ENCODE measurements at regions not wholly inside any gene's neighbourhood (a gene's known extent, or its start where the extent isn't known, plus 50 kb on each side); places are given as distances from the start of the nearest gene placed in this dataset.

DNA sequence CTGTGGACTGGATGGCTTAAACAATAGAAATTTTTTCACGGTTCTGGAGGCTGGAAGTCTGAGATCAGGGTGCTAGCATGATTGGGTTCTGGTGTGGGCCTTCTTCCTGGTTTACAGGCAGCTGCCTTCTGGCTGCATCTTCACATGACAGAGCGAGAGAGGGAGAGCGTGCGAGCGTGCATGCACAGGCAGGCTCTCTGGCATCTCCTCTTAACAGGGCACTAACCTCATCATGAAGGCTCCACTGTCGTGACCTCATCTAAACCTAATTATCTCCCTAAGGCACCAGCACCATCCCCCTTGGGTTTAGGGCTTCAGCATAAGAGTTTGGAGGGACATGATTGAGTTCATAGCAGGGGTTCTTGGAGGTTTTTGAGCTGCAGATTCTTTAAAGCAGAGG lies 292.0 kb upstream of the C2CD4B start:
- DNase-seq (no peak), ATAC-seq (peak in 1 of 4 donors; percentile 25)
- Histone ChIP-seq H3K36me3 (no peaks in the 10 kb centered on the region), H3K27me3 (no peaks in the 10 kb centered on the region), H3K4me1 (peaks cover 3 to 58% (median 35%) of the 10 kb centered on the region in 12 donors), H3K27ac (peak overlapping the region in 11 of 12 donors; percentile 23 to 84 (median 79)), H3K4me3 (no peak overlapping the region), H3K9me3 (no peaks in the 10 kb centered on the region)
- WGBS, 4 donors, result 58 to 64% (median 59%) methylated on average over 6 of the region's 6 CpGs
- TF ChIP-seq POLR2A (IDR thresholded peaks at IDR 0.05), result no peak
- TF ChIP-seq, protein P1, sequence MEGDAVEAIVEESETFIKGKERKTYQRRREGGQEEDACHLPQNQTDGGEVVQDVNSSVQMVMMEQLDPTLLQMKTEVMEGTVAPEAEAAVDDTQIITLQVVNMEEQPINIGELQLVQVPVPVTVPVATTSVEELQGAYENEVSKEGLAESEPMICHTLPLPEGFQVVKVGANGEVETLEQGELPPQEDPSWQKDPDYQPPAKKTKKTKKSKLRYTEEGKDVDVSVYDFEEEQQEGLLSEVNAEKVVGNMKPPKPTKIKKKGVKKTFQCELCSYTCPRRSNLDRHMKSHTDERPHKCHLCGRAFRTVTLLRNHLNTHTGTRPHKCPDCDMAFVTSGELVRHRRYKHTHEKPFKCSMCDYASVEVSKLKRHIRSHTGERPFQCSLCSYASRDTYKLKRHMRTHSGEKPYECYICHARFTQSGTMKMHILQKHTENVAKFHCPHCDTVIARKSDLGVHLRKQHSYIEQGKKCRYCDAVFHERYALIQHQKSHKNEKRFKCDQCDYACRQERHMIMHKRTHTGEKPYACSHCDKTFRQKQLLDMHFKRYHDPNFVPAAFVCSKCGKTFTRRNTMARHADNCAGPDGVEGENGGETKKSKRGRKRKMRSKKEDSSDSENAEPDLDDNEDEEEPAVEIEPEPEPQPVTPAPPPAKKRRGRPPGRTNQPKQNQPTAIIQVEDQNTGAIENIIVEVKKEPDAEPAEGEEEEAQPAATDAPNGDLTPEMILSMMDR (IDR thresholded peaks at IDR 0.05), result no peak
- intact Hi-C loops (cut with DNase I), result loop anchor here in 5 of 10 donors (2.0 to 10.0 kb wide), 6 partner anchors 50 to 658 kb away; partner anchors contain the start of gene TLN2 (in 2 of the 5)

DNA sequence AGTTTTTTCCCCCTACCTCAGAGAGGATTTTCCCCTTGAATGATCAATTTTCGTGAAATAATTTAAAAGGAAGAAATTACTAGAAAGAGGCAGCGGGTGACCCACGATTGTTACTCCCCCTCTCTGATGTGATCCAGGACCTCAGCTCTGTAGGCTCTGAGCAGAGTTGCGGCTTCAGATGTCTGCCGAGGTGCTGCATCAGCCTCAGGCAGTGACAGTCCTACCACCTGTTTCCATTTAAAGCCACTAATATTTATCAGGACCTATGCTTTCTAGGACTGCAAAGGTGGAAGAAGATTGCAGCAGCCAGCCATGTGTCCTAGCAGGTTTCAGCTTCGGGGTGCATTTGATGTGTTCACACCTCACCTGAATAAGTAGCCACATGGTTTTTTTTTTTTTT lies 294.8 kb upstream of the C2CD4B start:
- Histone ChIP-seq H3K4me3 (no peak overlapping the region), H3K27ac (no peak overlapping the region), H3K9me3 (no peaks in the 10 kb centered on the region), H3K27me3 (no peaks in the 10 kb centered on the region), H3K36me3 (no peaks in the 10 kb centered on the region), H3K4me1 (peaks cover 0 to 49% (median 27%) of the 10 kb centered on the region in 12 donors)
- intact Hi-C loops (cut with DNase I), result loop anchor here in 5 of 10 donors (5.0 to 10.0 kb wide), 5 partner anchors 47 to 655 kb away; partner anchors contain the start of gene TLN2 (in 1 of the 5)
- TF ChIP-seq POLR2A (IDR thresholded peaks at IDR 0.05), result no peak
- TF ChIP-seq, protein P1 (IDR thresholded peaks at IDR 0.05), result no peak
- 86 to 94% (median 87%) methylated on average over 6 of the region's 6 CpGs for WGBS, 4 donors
- DNase-seq, result no peak
- no peak for ATAC-seq

DNA sequence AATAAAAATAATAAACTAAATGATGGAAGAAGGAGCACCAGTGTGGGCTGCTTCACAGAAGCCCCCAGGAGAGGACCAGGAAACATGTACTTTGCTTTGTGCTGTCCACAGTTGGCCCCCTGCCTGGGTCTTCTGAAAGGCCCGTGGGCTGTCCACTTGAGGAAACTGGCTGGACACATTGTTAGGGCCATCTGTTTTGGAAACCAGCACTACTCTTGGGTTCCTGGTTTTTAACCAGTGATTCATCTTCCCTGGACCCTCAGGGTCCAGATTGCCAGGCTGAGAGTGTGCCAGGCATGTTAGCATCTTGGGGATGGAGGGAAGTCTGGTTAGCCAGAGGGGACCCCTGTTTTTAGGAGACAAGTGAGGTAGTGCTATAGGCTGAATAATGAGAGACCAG lies 297.2 kb upstream of the C2CD4B start:
- no peaks in the 10 kb centered on the region for H3K9me3 ChIP-seq
- peak overlapping the region in 7 of 12 donors; percentile 10 to 59 (median 39) for H3K27ac ChIP-seq
- peaks cover 0 to 48% (median 21%) of the 10 kb centered on the region in 12 donors for H3K4me1 ChIP-seq
- no peak overlapping the region for H3K4me3 ChIP-seq
- no peaks in the 10 kb centered on the region for H3K27me3 ChIP-seq
- DNase-seq, result peak in 1 of 5 donors; percentile 59
- TF ChIP-seq, protein P1 (IDR thresholded peaks at IDR 0.05), result no peak
- TF ChIP-seq POLR2A (IDR thresholded peaks at IDR 0.05), result no peak
- ATAC-seq, result peak in 3 of 4 donors; percentile 25 to 66 (median 35)
- WGBS, 4 donors, result 0 to 13% (median 9%) methylated on average over 1 of the region's 1 CpG
- H3K36me3 ChIP-seq, result no peaks in the 10 kb centered on the region
- intact Hi-C loops (cut with DNase I), result no loop called here

DNA sequence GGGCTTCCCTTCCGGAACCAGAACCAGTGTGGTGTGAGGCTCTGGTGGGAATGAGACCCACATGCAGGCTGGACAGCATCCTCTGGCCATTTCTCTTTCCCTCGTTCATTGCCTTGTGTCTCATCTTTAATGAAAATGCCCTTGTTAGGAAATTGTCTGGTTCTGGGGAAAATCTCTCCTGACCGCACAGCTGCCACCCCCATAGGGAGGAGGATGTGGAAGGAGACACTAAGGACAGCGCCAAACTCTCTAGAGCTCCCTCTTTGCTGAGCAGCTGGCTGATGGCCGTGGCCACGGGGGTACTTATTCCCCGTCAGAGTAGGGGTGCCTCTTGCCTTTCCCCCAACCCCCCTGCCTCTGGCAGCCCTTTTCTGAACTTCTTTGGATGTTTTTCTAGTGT lies 297.6 kb upstream of the C2CD4B start:
- WGBS, 4 donors, result 30 to 51% (median 48%) methylated on average over 7 of the region's 7 CpGs
- peak in 3 of 4 donors; percentile 44 to 70 (median 63) for ATAC-seq

More for the DNA sequence above, 297.6 kb upstream of the C2CD4B start:
- Histone ChIP-seq H3K36me3 (no peaks in the 10 kb centered on the region), H3K27me3 (no peaks in the 10 kb centered on the region), H3K4me3 (no peak overlapping the region), H3K27ac (peak overlapping the region in 7 of 12 donors; percentile 10 to 59 (median 39)), H3K9me3 (no peaks in the 10 kb centered on the region), H3K4me1 (peaks cover 0 to 44% (median 17%) of the 10 kb centered on the region in 12 donors)
- intact Hi-C loops (cut with DNase I), result no loop called here
- no peak for DNase-seq
- TF ChIP-seq, protein P1 (IDR thresholded peaks at IDR 0.05), result no peak
- no peak for TF ChIP-seq POLR2A (IDR thresholded peaks at IDR 0.05)

Data from heart left ventricle (tissue), 16 donors.